Tibial nerve (tissue), 4 donors: ENCODE measurements at regions not wholly inside any gene's neighbourhood (a gene's known extent, or its start where the extent isn't known, plus 50 kb on each side); places are given as distances from the start of the nearest gene placed in this dataset.

ENCODE experiments used
- CTCF ChIP-seq, 5 experiments: fragments of 200-600 bp in 3 of 5; fragments of 450-650 bp in 2 of 5; sonication (generic) in 3 of 5; IDR thresholded peaks; one replicate each; pipeline ENCODE4 v1.5.1; 2016 to 2019; ENCODE audit warnings: antibody characterized with exemption in 5 of 5, mild to moderate bottlenecking in 3 of 5, moderate library complexity in 2 of 5
- EP300 ChIP-seq, 2 donors: sonication (generic); formaldehyde crosslinking; IDR thresholded peaks; one replicate each; pipeline ENCODE4 v1.6.1; 2017; ENCODE audit warnings: antibody characterized with exemption in 2 of 2, mild to moderate bottlenecking in 1 of 2
- POLR2A ChIP-seq, 2 donors: fragments of 450-650 bp; IDR thresholded peaks; one replicate each; pipeline ENCODE4 v1.6.1; 2017; ENCODE audit warnings: antibody characterized with exemption in 2 of 2, mild to moderate bottlenecking in 2 of 2, moderate library complexity in 2 of 2

GRCh38 chr18:24936691-24937090 is 415.3 kb downstream of the ZNF521 start:
- TF ChIP-seq CTCF (IDR thresholded peaks at IDR 0.05), result no peak
- no peak for TF ChIP-seq POLR2A (IDR thresholded peaks at IDR 0.05)
- no peak for TF ChIP-seq EP300 (IDR thresholded peaks at IDR 0.05)
